M059J (cell line): ENCODE measurements at regions not wholly inside any gene's neighbourhood (a gene's known extent, or its start where the extent isn't known, plus 50 kb on each side); places are given as distances from the start of the nearest gene placed in this dataset.

ENCODE experiments used
- DNase-seq: peaks from one replicate; pipeline ENCODE4 v3.0.0-alpha.2; 2012; ENCODE audit warnings: low read depth

DNA sequence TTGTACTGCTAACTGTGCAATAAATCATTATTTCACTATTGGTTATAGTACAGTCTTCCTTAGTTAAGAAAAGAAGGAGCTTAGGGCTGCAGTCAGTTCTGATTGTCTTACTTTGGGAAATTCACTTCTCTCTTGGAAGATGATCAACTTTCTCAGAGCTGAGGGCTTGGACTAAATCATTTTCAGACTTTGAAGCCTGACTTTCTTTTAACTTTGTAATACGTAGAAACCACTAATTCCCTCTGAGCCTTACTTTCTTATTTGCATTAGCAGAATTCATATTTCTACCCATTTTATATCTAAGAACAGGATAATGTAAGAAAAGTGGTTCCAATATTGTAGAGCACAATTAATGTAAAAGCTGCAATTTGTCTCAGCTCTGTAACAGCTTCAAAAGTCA is 386.4 kb downstream of the TRIB2 start:
- no peak for DNase-seq

DNA sequence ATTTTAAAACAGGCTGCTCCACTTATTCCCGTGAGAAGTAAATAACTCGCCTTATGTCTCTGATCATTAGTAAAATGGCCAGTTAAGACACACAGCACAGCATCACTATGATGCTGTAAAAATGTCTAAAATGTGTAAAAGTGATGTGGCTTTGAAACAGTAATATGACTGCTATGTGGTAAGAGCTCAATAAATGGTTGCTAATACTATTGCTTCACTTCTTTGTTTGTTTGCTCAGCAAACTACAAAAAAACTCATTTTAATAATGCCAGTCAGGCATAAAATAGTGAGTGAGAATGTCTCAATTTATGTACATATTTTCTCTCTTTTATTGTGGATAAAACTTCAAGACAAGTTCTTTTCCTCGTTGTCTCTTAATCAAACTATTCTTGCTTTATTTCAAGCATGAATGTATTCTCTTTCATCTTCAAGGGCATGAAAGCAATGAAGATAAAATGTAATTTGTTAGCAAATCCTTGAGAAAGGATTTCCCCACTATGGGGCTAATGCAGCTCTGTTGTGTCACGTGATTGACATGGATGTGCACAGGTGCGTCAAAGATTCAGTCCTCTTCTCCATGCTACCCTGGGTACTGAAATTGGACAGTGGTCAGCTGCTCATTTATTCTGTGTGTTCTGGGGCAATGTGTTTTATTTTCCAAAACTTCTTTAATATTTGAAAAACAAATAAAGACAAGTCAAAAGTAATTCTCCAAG is 387.2 kb downstream of the TRIB2 start:
- no peak for DNase-seq

DNA sequence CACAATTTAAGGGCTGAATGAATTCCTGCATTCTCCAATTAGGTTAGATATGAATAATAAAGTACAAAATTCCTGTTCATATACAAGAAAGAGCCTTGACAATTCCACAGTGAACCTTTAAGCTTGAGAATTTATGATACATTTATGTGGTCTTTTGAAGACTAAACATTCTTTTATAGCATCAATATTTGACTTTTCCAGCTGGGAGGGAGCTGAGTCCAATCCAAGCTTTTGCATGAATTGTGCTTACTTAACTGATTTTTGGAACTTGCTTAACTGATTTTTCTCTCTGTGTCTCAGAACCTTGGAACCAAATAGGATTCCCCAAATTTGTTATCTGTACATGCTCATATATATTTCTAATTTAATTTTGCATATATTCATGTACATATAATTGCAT is 388.0 kb downstream of the TRIB2 start:
- DNase-seq = no peak

DNA sequence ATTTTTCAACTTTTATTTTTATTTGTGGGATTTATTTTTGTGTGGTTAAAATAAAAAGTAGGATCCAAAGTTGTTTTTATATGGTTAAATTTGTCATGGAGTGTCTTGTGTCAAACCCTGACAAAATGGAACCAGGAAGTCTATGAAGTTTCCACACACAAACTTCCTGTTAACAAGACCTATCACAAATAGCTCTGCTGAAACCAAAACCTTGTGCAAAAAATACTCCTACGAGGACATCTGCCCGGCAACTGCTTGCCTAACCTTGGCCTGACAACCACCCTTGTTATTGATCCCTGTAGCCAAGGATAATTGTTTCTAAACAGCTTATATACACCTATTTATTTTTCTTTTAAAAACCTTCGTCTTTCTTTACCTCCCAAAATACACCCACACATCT is 389.6 kb downstream of the TRIB2 start:
- DNase-seq = no peak

DNA sequence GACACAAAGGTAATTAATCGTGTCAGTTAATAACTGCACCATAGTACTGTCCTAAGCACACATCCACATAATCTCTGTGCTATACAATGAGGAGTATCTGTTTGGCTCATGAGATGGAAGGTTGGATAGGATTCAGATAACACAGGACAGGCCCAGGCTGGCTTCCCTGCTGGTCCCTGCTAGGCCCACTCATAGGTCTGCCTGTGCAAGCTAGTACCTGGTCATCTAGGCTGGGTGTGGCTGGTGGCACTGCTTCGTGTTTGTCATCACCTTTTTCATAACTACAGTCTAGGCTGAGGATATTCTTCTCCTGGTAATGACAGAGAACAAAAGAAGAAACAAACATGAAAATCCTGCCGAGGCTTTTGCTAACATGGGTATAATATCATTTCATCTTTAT is 392.8 kb downstream of the TRIB2 start:
- DNase-seq = no peak

DNA sequence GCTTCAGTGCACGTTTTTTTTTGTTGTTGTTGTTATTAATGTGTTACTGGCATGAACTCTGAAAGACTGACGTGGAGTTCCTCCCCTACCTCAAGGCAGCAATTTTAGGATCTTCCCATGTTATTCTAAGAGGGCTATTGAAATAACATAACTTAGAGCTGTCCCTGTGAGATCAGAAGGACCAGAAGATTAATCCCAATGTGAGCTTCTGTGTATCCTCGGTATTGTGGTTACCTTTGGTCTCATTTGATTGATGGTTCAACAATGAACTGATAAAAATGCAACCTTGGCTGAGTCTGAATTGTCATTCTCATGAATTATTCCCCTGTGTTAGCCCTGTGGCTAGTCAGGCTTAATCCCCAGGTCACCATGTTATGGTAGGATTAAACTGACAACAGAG is 394.1 kb downstream of the TRIB2 start:
- no peak for DNase-seq

DNA sequence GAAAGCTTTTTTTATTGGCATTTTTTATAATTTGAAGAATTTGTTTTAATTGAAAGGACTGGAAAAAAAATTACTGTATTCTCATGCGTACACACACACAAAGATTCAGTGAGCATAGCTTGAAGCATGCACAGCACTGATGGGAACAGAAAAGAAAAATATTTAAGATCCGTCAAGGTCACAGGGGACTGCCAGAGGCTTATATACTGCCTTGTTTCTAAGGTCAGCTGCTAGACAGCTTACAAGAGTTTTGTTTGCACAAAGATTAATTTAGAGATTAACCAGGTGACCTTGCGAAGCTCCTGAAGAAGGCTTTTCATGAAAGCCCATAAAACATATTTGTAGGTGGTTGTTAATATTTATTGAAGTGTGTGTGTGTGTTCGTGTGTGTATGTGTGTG is 396.3 kb downstream of the TRIB2 start:
- DNase-seq = no peak

DNA sequence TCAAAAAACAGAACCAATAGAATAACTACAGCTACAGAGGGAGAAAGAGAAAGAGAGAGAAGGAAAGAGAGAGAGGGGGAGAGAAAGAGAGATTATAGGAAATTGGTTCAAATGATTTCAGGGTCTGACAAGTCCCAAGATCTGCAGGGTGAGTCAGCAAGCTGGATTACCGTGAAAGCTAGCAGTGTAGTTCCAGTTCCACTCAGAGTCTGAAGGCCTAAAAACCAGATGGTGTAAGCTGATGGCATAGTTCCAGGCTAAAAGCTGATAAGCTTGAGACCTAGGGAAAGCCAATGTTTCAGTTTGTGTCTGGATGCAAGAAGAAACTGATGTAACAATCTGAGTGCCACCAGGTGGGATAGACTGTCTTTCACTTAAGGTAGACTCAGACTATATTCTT is 397.7 kb downstream of the TRIB2 start:
- no peak for DNase-seq

DNA sequence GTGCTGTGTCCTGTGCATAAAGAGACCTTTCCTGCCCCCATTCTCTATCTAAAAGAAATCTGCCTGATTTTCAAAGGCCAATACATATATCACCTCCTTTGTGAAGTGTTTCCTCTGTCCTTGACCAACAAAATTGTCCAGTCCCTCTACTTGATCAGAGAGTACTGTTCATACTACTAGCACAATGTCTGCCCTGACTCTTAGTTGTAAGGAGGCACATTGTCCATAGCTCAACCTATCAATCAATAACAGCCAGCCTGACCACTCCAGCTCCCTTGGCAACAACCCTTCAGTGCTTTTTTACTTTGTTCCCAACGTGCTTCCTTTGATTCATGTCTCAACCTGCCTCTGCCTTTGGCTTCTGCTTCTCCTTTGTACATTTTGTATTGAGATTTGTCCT is 398.9 kb downstream of the TRIB2 start:
- no peak for DNase-seq

DNA sequence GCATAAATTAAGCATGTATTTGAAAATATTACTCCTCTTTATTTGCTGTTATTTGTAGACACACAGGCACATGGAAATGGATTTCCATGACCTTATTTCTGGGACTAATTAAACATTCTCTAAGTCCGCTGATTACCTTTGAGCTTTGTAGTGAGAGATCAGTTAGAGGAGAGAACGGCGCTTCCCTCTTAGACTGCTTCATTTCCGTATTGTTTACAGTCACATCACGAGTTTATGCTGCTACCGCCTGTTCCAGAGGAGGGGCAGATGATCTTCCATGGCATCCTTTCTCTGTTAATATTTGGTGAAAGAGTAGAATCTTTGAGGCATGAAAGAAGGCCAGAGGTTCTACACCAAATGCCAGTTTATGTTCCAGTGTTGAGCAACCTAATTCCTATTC is 404.4 kb downstream of the TRIB2 start:
- no peak for DNase-seq

DNA sequence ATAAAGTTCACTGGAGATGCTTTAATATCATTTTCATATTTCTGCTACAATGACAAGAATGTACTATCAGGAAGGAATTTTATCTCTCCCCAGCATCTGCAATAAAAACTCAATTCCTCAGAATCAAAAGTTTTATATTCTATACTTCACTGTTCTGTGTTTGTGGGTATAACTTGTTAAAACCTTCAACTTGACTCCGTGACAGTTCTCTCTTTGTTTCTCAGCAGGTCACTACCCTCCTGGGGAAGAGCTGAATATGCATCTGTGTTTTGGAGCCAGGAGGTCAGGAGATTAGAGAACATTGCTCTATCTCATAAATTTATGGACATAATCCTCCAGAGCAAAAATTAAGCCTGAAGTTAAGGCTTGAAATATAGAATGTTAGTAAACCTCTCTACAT is 411.4 kb downstream of the TRIB2 start:
- no peak for DNase-seq

DNA sequence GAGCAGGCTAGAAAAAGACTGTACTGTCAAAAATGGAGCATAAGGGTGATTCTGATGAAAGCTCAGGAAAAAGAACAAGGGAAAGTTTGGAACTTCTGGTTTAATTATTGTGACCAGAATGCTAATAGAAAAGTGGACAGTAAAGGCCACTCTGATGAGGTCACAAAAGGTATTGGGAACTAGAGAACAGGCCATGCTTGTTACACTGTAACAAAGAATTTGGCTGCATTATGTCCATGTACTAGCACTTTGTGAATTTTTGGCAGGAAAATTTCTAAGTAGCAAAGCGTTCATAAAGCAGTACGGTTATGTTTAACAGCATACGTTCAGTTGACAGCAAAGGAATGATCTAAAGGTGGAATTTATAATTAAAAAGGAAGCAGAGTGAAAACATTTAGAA is 418.6 kb downstream of the TRIB2 start:
- no peak for DNase-seq

DNA sequence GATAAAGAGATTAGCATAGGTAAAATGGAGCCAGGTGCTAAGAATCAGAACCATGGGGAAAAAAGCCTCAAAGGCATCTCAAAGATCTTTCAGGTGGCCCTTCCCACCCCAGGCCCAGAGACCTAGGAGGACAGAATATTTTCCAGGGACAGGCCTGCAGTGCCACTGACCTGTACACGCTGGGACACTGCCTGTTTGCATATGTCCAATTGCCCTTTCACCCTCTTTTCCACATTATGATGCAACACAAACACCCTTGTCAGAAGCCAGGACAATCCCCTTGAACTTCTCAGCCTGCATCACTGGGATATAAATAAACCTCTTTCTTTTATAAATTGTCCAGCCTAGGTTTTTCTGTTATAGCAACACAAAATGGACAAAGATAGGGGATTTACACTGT is 419.1 kb downstream of the TRIB2 start:
- no peak for DNase-seq

DNA sequence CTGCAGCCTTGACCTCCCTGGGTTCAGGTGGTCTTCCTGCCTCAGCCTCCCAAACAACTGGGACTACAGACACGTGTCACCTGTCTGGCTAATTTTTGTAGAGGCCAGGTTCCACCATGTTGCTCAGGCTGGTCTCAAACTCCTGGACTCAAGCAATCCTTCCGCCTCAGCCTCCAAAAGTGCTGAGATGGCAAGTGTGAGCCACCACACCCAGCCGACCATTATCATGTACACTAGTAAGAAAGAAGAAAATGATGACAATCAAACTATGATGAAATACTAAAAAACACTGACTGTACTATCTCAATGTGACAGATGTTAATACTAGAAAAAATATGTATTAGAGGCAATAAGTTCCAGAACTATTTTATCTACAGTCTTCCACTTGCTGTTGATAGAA is 420.9 kb downstream of the TRIB2 start:
- DNase-seq = no peak

DNA sequence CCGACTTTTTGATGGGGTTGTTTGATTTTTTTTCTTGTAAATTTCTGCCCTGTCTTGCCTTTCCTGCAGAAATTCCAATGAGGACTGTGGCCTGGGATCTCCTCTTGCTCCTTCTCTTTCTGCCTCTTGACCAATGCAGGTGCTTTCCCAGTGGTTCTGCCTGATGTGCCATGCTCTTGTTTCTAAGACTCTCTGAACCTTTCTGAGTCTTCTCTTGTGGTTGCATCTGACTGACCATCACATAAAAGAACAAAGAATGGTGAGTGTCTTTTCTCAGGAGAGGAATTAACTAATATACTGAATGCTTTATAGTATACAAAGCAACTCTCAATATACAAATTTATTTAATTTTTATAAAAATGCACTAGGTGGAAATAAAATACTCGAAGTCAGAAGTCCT is 424.6 kb downstream of the TRIB2 start:
- no peak for DNase-seq

DNA sequence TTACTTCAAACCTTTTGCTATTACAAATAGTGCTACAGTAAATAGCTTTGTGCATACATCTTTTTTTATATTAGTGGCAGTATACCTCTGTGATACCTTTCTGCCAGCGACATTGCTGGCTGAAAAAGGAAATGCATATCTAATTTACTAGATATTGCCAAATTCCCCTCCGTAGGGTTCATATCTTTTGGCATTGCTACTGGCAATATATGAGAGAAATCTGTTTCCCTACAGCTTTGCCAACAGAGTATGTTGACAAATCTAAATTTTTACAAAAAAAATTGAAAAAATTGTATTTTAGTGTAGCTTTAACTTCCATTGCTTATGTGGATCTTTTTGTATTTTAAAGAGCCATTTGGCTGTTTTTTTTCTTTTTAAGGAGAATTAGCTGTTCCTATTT is 426.7 kb downstream of the TRIB2 start:
- DNase-seq = no peak

DNA sequence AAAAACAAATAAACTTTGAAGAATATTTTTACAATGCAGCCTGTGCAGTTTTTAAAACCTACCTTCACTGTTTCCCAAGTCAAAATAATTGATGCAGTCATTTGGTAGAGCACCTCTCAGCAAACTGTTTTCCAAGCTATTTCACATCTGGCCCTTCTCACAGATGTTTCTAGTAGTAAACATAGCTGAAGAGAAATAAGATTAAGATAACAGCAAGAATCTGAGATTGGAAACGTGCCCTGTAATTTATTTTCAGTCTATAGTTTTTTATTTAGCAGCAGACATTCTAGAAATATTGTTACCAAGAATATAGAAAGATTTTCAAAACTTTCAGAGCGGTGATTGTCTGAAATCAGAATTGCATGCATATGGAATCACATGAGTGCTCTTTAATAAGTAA is 440.2 kb downstream of the TRIB2 start:
- DNase-seq = no peak

DNA sequence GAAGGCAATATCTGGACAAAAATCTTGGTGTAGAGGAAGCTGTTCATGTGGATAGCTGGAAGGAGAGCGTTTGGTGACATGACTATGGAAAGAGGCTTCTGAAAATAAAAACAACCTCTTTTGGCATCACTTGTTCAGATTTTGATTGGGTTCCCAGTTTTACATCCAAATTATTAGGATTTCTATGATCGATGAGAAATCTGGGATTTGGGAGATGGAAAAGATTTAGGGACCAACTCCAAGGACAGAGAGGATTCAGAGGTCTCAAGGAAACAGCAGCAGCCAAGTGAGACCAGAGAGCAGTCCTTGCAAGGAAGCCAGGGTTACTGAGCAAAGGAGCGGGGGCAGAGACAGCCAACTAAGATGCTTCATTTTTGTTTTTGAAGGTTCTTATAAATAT is 441.7 kb downstream of the TRIB2 start:
- no peak for DNase-seq

DNA sequence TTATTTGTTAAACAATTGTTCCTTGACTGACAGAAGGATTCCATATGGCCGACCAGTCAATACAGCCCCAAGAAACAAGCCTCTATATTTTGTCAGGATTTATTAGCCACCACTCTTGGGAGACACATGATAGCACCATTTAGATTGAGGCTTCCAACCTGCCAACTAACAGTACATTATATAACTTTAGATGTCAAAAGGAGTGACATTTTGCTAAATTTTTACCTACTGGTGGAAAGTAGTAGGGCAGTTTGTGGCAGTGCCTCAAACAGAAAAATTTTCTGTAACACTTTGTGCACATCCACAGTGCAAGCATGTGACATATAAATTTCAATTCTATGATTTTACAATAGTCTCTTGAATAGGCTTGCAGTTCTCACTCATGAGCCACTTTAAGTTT is 464.0 kb downstream of the TRIB2 start:
- no peak for DNase-seq

DNA sequence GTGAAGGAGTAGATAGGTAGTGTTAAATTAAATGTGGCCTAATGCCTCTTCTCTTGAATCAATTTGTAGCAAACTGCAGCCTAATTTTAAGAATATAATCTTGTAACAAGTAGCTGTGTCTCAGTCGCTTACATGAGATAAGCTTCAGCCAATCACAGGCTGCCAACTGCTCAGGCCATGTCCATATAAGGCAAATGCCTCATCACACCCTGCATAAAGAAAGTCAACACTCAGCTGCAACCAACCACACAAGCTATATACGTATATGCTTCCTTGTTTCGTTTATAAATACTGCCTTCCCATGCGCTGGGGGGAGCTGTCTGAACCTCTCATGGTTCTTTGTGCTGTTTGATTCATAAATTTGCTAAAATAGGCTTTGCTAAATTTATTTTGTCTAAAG is 476.3 kb downstream of the TRIB2 start:
- peak; percentile 1 for DNase-seq

DNA sequence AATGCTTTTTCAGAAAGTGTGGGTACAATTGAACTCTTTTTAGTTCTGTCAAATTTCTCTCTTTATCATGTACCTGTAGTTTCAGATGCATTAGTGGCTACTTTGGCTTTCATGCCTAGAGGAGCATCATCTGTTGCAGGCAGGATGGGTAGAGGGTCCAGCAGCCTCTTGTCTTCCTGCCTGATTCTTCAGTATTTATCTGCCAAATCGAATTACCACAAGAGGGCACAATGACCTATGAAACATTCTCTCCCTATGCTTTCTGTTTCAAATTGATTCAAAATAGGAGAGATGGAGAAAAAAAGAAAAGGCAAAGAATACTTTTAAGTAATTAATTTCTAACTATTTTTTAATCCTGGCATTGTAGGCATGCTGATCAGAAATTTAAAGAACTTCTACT is 477.2 kb downstream of the TRIB2 start:
- peak; percentile 17 for DNase-seq

DNA sequence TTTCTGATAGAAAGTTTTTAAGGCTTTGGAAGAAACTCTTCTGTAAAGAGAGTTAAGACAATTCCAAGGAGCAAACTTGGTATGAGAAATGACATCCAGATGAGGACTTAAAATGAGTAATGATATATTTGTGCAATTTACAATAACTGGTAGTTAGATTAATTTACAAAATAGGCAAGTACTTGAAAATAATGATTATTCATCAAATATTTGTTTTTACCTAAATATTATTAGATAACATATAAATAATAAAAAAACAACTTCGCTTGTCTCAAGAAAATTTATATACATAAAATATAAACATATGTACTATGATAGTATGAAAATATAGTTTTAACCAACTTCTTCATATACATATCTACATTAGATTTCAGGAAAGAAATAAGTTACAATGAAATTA is 478.5 kb downstream of the TRIB2 start:
- no peak for DNase-seq

DNA sequence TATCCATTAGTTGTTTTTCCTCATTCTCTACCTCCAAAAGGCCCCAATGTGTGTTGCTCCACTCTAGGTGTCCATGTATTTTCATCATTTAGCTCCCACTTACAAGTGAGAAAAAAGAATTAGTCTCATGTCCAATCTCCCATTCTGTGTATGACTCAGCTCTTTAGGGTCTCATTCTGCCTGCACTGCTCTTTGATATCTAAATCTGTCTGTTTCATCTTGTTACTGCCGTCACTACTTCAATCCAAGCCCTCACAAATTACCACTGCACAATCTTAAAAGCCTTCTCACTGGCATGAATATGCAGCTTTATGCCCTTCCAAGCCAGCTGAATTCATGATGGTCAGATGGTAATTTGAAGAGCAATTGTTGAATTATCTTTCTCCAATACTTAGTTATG is 480.5 kb downstream of the TRIB2 start:
- no peak for DNase-seq

DNA sequence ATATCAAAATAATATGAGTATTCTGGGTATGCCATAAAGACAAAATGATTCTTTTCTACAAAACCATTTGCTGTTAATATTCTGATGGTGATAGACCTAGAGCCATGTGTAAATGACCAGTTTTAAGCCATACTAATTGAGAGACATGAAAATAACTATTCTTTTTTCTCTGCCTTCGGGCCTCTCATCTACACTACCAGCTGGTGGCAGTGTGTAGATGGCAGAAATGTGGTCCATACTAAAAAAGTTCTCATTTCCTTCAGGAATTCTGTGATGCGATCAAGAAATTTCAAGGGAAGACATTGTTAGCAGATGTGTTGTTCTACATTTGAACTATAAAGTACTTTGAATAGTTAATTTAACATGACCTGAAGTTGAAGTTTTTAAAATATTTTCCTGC is 485.2 kb downstream of the TRIB2 start:
- peak; percentile 0 for DNase-seq

DNA sequence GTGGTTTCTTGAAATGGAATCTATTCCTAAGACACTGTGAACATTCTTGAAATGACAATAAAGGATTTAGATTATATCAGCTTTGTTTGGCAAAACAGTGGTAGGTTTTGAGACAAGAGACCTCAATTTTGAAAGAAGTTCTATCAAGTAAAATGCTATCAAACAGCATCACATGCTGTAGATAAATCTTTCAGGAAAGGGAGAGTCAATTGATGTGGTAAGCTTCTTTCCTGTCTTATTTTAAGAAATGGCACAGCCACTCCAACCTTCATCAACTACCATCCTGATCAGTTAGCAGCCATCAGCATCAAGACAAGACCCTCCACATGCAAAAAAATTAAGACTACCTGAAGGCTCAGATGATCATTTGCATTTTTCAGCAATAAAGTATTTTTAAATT is 495.4 kb downstream of the TRIB2 start:
- DNase-seq = no peak
